Subcutaneous abdominal adipose tissue (tissue), 5 donors: ENCODE measurements at regions not wholly inside any gene's neighbourhood (a gene's known extent, or its start where the extent isn't known, plus 50 kb on each side); places are given as distances from the start of the nearest gene placed in this dataset.
A peak's percentile ranks its signal among the peaks of the same experiment; 100 is the strongest.

Experiments
- H3K27ac ChIP-seq: one replicate; pipeline ENCODE4 v1.7.0; 2013; ENCODE audit warnings: low read depth, mild to moderate bottlenecking, inconsistent platforms, low read length, moderate library complexity
- H3K27me3 ChIP-seq, 5 donors: one replicate each; pipeline ENCODE4 v1.7.0; 2013; ENCODE audit warnings: low read length in 5 of 5, inconsistent platforms in 1 of 5; ENCODE audit not compliant: control insufficient read depth in 5 of 5, insufficient read depth in 4 of 5
- H3K36me3 ChIP-seq, 5 donors: one replicate each; pipeline ENCODE4 v1.7.0; 2013; ENCODE audit warnings: low read length in 5 of 5; ENCODE audit not compliant: control insufficient read depth in 5 of 5, insufficient read depth in 5 of 5
- H3K4me1 ChIP-seq, 5 donors: one replicate each; pipeline ENCODE4 v1.7.0; 2013; ENCODE audit warnings: low read length in 5 of 5, mild to moderate bottlenecking in 3 of 5, moderate library complexity in 1 of 5; ENCODE audit not compliant: control insufficient read depth in 5 of 5, insufficient read depth in 5 of 5
- H3K4me3 ChIP-seq, 5 donors: one replicate each; pipeline ENCODE4 v1.7.0; 2013; ENCODE audit warnings: low read length in 5 of 5, low read depth in 1 of 5
- H3K9ac ChIP-seq, 5 donors: one replicate each; pipeline ENCODE4 v1.7.0; 2013; ENCODE audit warnings: low read length in 5 of 5, mild to moderate bottlenecking in 4 of 5, moderate library complexity in 3 of 5
- H3K9me3 ChIP-seq, 5 donors: one replicate each; pipeline ENCODE4 v1.7.0; 2013; ENCODE audit warnings: low read length in 5 of 5; ENCODE audit not compliant: control insufficient read depth in 5 of 5
- donor health status: healthy.
- donor health status: healthy.
- donor health status: healthy.
- donor health status: healthy.
- donor health status: healthy.

DNA sequence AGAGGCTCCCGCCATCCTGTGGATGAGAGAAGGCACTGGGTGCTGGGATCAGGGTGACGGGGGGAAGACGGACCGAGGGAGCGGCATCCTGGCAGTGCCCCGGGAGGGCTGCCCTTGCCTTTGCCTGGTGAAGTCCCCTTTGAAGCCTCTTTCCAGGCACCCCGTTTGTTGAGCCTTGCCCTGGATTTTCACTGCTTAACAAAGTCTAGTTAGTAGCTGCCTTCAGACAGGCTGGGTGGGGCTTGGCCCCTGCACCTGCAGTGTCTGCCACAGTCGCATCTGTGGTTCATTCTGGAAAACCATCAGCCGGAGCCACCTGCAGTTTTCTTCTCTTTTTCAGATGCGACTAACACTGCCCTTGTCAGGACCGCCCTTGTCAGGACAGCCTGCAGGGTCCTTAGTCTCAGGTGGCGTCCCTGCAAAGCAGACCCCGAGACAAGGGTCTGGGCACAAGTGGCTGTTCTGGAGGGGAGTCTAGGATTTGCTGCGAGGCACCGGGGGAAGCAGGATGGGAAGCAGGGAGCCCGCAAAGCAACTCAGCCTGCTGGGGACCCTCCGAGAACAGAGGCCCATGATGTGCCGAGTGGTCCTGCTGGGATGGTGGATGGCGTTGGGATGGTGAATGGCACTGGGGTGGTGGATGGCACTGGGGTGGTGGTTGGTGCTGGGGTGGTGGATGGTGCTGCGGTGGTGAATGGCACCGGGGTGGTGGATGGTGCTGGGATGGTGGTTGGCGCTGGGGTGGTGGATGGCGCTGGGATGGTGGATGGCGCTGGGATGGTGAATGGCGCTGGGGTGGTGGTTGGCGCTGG is 147.9 kb upstream of the COL5A1 start:
- H3K9ac ChIP-seq: no peak overlapping the region
- H3K4me1 ChIP-seq: peaks cover 8 to 47% (median 22%) of the 10 kb centered on the region in 5 donors
- peaks cover 0 to 44% (median 13%) of the 10 kb centered on the region in 5 donors for H3K27me3 ChIP-seq
- H3K4me3 ChIP-seq: no peak overlapping the region
- H3K9me3 ChIP-seq: no peaks in the 10 kb centered on the region
- no peaks in the 10 kb centered on the region for H3K36me3 ChIP-seq
- no peak overlapping the region for H3K27ac ChIP-seq

DNA sequence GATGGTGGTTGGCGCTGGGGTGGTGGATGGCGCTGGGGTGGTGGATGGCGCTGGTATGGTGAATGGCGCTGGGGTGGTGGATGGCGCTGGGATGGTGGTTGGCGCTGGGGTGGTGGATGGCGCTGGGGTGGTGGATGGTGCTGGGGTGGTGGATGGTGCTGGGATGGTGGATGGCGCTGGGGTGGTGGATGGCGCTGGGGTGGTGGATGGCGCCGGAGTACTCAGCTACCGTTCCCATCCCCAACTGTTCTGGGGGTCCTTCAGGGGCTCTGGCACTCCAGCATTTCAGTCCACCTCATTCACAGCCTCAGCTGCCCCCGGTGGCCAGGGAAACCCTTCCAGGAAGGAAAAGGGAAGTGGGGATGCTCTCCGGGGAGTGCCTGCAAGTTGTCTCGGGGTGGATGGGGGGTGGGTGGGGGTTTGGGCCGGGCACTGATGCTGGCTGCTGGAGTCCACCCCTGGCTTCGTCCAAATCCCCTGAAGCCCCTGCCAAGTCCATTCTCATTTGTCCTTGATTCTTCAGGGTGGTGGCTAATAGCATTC is 147.3 kb upstream of the COL5A1 start:
- Histone ChIP-seq H3K9me3 (no peaks in the 10 kb centered on the region), H3K4me1 (peaks cover 8 to 40% (median 19%) of the 10 kb centered on the region in 5 donors), H3K9ac (no peak overlapping the region), H3K4me3 (no peak overlapping the region), H3K27me3 (peaks cover 0 to 37% (median 13%) of the 10 kb centered on the region in 5 donors), H3K36me3 (no peaks in the 10 kb centered on the region), H3K27ac (no peak overlapping the region)

DNA sequence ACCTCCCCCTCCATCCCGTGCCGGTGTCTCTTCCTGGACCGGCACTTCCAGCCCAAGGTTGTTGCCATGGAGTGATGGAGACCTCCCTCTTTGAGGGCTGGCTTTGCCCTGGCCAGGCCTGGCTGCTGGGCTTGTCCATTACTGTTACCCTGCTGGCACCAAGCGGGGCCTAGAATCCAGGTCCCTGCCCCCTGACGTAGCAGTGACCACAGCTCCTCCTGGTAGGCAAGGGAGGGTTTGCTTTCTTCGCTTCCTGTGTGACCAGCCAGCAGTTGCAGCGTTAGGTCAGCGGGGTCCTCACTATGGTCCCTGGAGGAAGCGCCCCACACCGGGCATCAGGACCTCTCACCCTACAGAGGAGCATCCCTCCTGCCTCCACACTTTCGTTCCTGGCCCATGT is 146.7 kb upstream of the COL5A1 start:
- Histone ChIP-seq H3K36me3 (no peaks in the 10 kb centered on the region), H3K9me3 (no peaks in the 10 kb centered on the region), H3K27ac (no peak overlapping the region), H3K27me3 (peaks cover 0 to 32% (median 13%) of the 10 kb centered on the region in 5 donors), H3K4me1 (peaks cover 8 to 40% (median 19%) of the 10 kb centered on the region in 5 donors), H3K4me3 (no peak overlapping the region), H3K9ac (no peak overlapping the region)

DNA sequence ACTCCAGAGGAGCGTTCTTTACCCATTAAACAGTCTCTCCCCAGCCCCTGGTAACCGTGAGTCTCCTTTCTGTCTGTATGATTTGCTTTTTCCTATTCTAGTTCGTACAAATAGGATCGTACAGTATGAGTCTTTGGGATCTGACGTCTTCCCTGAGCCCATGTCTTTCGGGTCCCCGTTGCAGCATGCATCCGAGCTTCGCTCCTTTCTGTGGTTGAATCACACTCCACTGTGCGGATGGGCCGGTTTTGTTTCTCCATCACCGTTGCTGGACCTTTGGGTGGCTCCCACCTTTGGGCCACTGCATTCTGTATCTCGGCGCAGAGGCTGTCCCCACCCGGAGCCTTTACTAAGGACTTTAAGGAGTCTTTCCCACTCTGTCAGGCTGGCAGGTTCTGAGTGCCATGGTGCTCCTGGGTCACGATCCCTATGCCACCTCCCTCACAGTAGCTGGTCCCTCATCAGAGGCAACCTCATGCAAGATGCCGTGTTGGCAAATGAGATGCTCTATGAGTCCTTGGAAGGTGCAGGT is 145.7 kb upstream of the COL5A1 start:
- Histone ChIP-seq H3K9me3 (no peaks in the 10 kb centered on the region), H3K4me1 (peaks cover 8 to 40% (median 19%) of the 10 kb centered on the region in 5 donors), H3K36me3 (no peaks in the 10 kb centered on the region), H3K27me3 (peaks cover 0 to 26% (median 9%) of the 10 kb centered on the region in 5 donors), H3K9ac (no peak overlapping the region), H3K27ac (no peak overlapping the region), H3K4me3 (no peak overlapping the region)

DNA sequence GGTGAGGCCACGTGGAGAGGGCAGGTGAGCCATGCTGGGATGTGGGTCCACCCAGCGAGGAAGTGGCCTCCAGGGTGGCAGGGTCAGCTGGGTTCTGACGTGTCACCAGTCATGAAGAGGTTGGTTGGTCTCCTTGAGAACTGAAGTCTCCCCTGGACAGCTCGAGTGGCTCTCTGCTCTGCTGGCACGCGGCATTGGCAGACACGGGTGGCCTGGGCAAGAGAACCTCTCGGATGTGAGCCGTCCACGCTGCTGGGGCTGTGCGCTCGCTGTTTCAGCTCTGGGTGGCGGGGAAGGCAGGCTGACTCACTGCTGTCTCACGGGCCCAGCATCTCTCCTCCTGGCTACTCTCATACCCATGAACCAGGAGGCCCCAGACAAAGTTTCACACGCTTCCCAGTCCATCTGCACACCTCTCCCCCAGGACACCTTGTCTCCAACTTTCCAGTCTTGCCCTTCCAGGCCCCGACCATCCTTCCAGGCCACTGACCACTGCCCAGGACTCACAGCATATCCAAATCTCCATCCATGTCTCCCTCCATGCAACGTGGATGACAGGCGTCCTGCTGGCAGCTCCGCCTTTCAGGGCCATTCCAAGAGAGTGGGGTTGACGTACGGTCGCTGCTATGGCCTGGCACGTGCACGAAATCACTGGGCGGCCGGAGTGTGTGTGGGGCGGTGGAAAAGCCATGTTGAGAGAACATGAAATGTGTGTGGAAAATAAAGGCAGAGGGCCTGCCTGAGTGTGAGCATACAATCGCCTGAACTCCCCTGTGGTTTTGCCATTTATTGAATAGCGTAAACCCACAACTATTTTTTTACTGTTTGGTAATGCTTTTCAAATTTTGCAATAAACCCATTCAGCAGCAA is 145.0 kb upstream of the COL5A1 start:
- H3K36me3 ChIP-seq: no peaks in the 10 kb centered on the region
- peaks cover 0 to 33% (median 13%) of the 10 kb centered on the region in 5 donors for H3K27me3 ChIP-seq
- peaks cover 8 to 35% (median 19%) of the 10 kb centered on the region in 5 donors for H3K4me1 ChIP-seq
- no peak overlapping the region for H3K27ac ChIP-seq
- H3K9ac ChIP-seq: peak overlapping the region in 1 of 5 donors; percentile 48
- H3K4me3 ChIP-seq: no peak overlapping the region
- peaks cover 0 to 2% (median 0%) of the 10 kb centered on the region in 5 donors for H3K9me3 ChIP-seq

DNA sequence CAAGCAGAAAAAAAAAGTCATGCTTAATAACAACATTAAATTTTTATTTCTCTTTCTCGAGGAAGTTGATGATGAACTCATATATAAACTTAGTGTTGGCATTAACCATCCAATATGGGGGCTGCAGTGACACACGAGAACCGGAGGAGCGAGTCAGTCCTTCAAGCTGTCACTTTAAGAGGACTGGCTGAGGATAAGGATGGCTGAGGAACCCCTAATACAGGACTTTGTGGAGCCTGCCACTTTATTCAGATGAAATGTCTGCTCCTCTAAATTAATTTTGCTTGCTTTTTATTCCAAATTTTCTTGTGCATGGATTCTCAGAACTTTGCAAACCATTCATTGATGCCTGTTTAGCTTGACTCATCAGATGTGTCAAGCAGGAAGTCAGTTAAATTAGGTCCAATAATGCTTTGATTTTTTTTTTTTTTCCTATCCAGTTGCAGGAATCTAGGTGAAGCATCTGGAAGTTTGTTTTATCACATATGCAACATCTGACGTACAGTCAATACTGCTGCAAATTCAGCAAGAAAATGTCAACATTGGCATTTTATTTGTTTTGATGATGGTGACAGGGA is 144.2 kb upstream of the COL5A1 start:
- Histone ChIP-seq H3K27ac (no peak overlapping the region), H3K36me3 (no peaks in the 10 kb centered on the region), H3K4me1 (peaks cover 5 to 29% (median 14%) of the 10 kb centered on the region in 5 donors), H3K4me3 (no peak overlapping the region), H3K9ac (no peak overlapping the region), H3K9me3 (peaks cover 0 to 2% (median 0%) of the 10 kb centered on the region in 5 donors), H3K27me3 (peaks cover under 1 to 40% (median 18%) of the 10 kb centered on the region in 5 donors)

DNA sequence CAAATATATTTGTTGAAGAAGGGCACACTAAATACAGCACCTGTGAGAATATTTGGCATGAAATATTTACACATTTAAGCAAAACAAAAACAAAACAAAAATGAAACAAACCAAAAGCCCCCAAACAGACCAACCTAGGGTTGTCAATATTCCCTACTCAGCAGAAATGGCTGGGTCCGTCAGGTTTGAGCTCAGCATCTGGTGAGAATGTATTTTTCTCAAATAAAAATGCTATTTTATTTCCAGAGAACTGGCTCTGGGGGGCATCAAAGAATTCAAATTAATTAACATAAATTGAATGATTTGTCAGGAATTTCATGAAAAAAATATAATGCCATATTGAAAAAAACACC is 142.8 kb upstream of the COL5A1 start:
- Histone ChIP-seq H3K4me1 (peaks cover 4 to 28% (median 15%) of the 10 kb centered on the region in 5 donors), H3K9ac (no peak overlapping the region), H3K27ac (no peak overlapping the region), H3K27me3 (peaks cover 4 to 45% (median 22%) of the 10 kb centered on the region in 5 donors), H3K9me3 (peaks cover 0 to 2% (median 0%) of the 10 kb centered on the region in 5 donors), H3K36me3 (no peaks in the 10 kb centered on the region), H3K4me3 (no peak overlapping the region)

DNA sequence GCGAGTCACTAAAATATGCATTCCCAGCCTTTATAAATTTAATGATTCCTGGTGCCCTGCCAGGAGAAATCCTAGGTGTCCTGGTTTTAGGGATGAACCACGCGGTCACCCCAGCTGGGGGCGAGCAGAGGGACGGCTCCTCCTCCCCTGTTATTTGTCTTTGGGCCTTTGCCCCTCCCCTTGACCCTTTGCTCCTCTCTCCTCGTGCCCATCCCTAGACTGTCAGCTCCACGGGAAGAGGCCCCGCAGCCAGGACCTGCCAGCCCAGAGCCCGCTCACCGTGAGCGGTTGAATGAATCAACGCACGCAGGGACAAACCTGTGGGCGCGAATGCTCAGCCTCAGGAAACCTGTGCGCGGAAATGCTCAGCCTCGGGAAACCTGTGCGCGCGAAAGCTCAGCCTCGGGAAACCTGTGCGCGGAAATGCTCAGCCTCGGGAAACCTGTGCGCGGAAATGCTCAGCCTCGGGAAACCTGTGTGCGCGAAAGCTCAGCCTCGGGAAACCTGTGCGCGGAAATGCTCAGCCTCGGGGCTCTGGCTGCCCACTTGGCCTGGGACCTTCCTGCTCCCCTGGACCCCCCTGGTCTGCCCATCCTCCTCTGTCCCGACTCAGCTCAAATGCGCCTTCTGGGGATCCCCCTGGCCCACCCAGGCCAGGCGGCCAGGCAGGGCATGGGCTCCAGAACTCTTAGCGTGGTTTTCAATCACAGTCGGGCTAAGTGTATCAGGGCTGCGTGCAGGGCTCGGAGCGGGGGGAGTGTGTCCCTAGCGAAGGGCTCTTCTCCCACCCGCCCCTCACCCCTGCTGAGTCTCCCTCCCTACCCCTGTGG is 140.5 kb upstream of the COL5A1 start:
- H3K27ac ChIP-seq: no peak overlapping the region
- H3K9me3 ChIP-seq: peaks cover 0 to 2% (median 0%) of the 10 kb centered on the region in 5 donors
- no peak overlapping the region for H3K9ac ChIP-seq
- H3K4me3 ChIP-seq: no peak overlapping the region
- H3K4me1 ChIP-seq: peaks cover 4 to 27% (median 15%) of the 10 kb centered on the region in 5 donors
- H3K36me3 ChIP-seq: no peaks in the 10 kb centered on the region
- H3K27me3 ChIP-seq: peaks cover 4 to 33% (median 22%) of the 10 kb centered on the region in 5 donors

DNA sequence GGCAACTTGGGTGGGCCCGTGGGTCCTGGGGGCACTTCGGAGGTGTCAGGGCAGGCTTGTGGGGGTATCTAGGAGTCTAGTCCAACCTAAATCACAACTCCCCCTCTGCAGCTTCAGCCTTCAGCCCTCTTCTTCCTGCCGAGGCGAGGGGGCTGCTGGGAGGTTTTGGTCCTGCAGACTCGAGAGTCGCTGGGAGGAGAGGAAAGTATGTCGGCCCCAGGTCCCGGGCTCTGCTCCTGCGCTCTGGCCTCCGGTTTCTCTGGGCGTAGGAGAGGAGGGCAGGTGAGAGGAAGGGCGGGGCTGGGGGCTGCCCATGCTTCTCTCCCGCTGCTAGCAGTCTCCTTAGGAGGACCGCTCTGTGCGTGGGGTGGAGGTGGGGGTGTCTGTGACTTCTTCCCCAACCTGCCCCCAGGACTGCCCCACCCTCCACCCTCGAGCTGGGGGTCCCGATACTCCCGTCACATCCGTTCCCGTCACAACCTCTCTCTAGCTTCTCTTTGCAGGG is 139.8 kb upstream of the COL5A1 start:
- H3K4me3 ChIP-seq: no peak overlapping the region
- peaks cover 4 to 28% (median 17%) of the 10 kb centered on the region in 5 donors for H3K27me3 ChIP-seq
- peaks cover 0 to 2% (median 0%) of the 10 kb centered on the region in 5 donors for H3K9me3 ChIP-seq
- H3K27ac ChIP-seq: no peak overlapping the region
- H3K4me1 ChIP-seq: peaks cover 0 to 21% (median 13%) of the 10 kb centered on the region in 5 donors
- H3K36me3 ChIP-seq: no peaks in the 10 kb centered on the region
- no peak overlapping the region for H3K9ac ChIP-seq
